ENCODE measurements at regions not wholly inside any gene's neighbourhood (a gene's known extent, or its start where the extent isn't known, plus 50 kb on each side); places are given as distances from the start of the nearest gene placed in this dataset.

- TF ChIP-seq POU2F2 (IDR thresholded peaks at IDR 0.05; ENCODE audit: low read depth, low read length), result no peak
- no peak for TF ChIP-seq SPI1 (IDR thresholded peaks at IDR 0.05; ENCODE audit: low read depth, low read length)
- TF ChIP-seq TAF1 (IDR thresholded peaks at IDR 0.05; ENCODE audit: low read depth, low read length), result no peak
- TF ChIP-seq POLR2AphosphoS5 (IDR thresholded peaks at IDR 0.05; ENCODE audit: low read depth, low read length), result no peak
- TF ChIP-seq PAX5 (IDR thresholded peaks at IDR 0.05; ENCODE audit: insufficient read depth, low read length, severe bottlenecking), result no peak
- no peak for TF ChIP-seq POLR2A (IDR thresholded peaks at IDR 0.05; ENCODE audit: low read depth, low read length)
- no peak for FAIRE-seq
- no peak for DNase-seq (ENCODE audit: insufficient read length, low spot score)
Measured at GRCh38 chr1:232218955-232219865, 410.7 kb downstream of the SIPA1L2 start.

GRCh38 chr1:232213928-232214327, 416.0 kb downstream of the SIPA1L2 start:
- FAIRE-seq (no peak), DNase-seq (ENCODE audit: insufficient read length, low spot score) (no peak)
- no peak for TF ChIP-seq POLR2A (IDR thresholded peaks at IDR 0.05; ENCODE audit: low read depth, low read length)
- TF ChIP-seq PAX5 (IDR thresholded peaks at IDR 0.05; ENCODE audit: insufficient read depth, low read length, severe bottlenecking), result no peak
- TF ChIP-seq TAF1 (IDR thresholded peaks at IDR 0.05; ENCODE audit: low read depth, low read length), result no peak
- TF ChIP-seq POU2F2 (IDR thresholded peaks at IDR 0.05; ENCODE audit: low read depth, low read length), result no peak
- no peak for TF ChIP-seq POLR2AphosphoS5 (IDR thresholded peaks at IDR 0.05; ENCODE audit: low read depth, low read length)
- TF ChIP-seq SPI1 (IDR thresholded peaks at IDR 0.05; ENCODE audit: low read depth, low read length), result no peak

GRCh38 chr1:232212253-232212652, 417.7 kb downstream of the SIPA1L2 start:
- DNase-seq (ENCODE audit: insufficient read length, low spot score) (no peak), FAIRE-seq (no peak)
- TF ChIP-seq POLR2A (IDR thresholded peaks at IDR 0.05; ENCODE audit: low read depth, low read length) (no peak), SPI1 (IDR thresholded peaks at IDR 0.05; ENCODE audit: low read depth, low read length) (no peak), TAF1 (IDR thresholded peaks at IDR 0.05; ENCODE audit: low read depth, low read length) (no peak), POU2F2 (IDR thresholded peaks at IDR 0.05; ENCODE audit: low read depth, low read length) (no peak), PAX5 (IDR thresholded peaks at IDR 0.05; ENCODE audit: insufficient read depth, low read length, severe bottlenecking) (no peak), POLR2AphosphoS5 (IDR thresholded peaks at IDR 0.05; ENCODE audit: low read depth, low read length) (no peak)

GRCh38 chr1:232211149-232211548, 418.8 kb downstream of the SIPA1L2 start:
- FAIRE-seq (no peak), DNase-seq (ENCODE audit: insufficient read length, low spot score) (no peak)
- TF ChIP-seq POLR2A (IDR thresholded peaks at IDR 0.05; ENCODE audit: low read depth, low read length) (no peak), PAX5 (IDR thresholded peaks at IDR 0.05; ENCODE audit: insufficient read depth, low read length, severe bottlenecking) (no peak), POU2F2 (IDR thresholded peaks at IDR 0.05; ENCODE audit: low read depth, low read length) (no peak), SPI1 (IDR thresholded peaks at IDR 0.05; ENCODE audit: low read depth, low read length) (no peak), POLR2AphosphoS5 (IDR thresholded peaks at IDR 0.05; ENCODE audit: low read depth, low read length) (no peak), TAF1 (IDR thresholded peaks at IDR 0.05; ENCODE audit: low read depth, low read length) (no peak)

GRCh38 chr1:232209357-232209756, 420.6 kb downstream of the SIPA1L2 start:
- no peak for TF ChIP-seq POU2F2 (IDR thresholded peaks at IDR 0.05; ENCODE audit: low read depth, low read length)
- no peak for TF ChIP-seq TAF1 (IDR thresholded peaks at IDR 0.05; ENCODE audit: low read depth, low read length)
- TF ChIP-seq SPI1 (IDR thresholded peaks at IDR 0.05; ENCODE audit: low read depth, low read length), result no peak
- TF ChIP-seq POLR2A (IDR thresholded peaks at IDR 0.05; ENCODE audit: low read depth, low read length), result no peak
- no peak for TF ChIP-seq PAX5 (IDR thresholded peaks at IDR 0.05; ENCODE audit: insufficient read depth, low read length, severe bottlenecking)
- no peak for TF ChIP-seq POLR2AphosphoS5 (IDR thresholded peaks at IDR 0.05; ENCODE audit: low read depth, low read length)
- DNase-seq (ENCODE audit: insufficient read length, low spot score) (no peak), FAIRE-seq (no peak)

GRCh38 chr1:232207073-232207866, 422.7 kb downstream of the SIPA1L2 start:
- TF ChIP-seq POLR2AphosphoS5 (IDR thresholded peaks at IDR 0.05; ENCODE audit: low read depth, low read length), result no peak
- no peak for TF ChIP-seq POU2F2 (IDR thresholded peaks at IDR 0.05; ENCODE audit: low read depth, low read length)
- TF ChIP-seq SPI1 (IDR thresholded peaks at IDR 0.05; ENCODE audit: low read depth, low read length), result no peak
- TF ChIP-seq PAX5 (IDR thresholded peaks at IDR 0.05; ENCODE audit: insufficient read depth, low read length, severe bottlenecking), result no peak
- TF ChIP-seq TAF1 (IDR thresholded peaks at IDR 0.05; ENCODE audit: low read depth, low read length), result no peak
- TF ChIP-seq POLR2A (IDR thresholded peaks at IDR 0.05; ENCODE audit: low read depth, low read length), result no peak
- FAIRE-seq, result no peak
- DNase-seq (ENCODE audit: insufficient read length, low spot score), result no peak

- FAIRE-seq, result no peak
- TF ChIP-seq POLR2AphosphoS5 (IDR thresholded peaks at IDR 0.05; ENCODE audit: low read depth, low read length) (no peak), POLR2A (IDR thresholded peaks at IDR 0.05; ENCODE audit: low read depth, low read length) (no peak), PAX5 (IDR thresholded peaks at IDR 0.05; ENCODE audit: insufficient read depth, low read length, severe bottlenecking) (no peak), SPI1 (IDR thresholded peaks at IDR 0.05; ENCODE audit: low read depth, low read length) (no peak), TAF1 (IDR thresholded peaks at IDR 0.05; ENCODE audit: low read depth, low read length) (no peak), POU2F2 (IDR thresholded peaks at IDR 0.05; ENCODE audit: low read depth, low read length) (no peak)
- no peak for DNase-seq (ENCODE audit: insufficient read length, low spot score)
Measured at GRCh38 chr1:232204269-232204668, 425.7 kb downstream of the SIPA1L2 start.

GRCh38 chr1:232201024-232201423, 428.9 kb downstream of the SIPA1L2 start:
- no peak for FAIRE-seq
- TF ChIP-seq TAF1 (IDR thresholded peaks at IDR 0.05; ENCODE audit: low read depth, low read length) (no peak), PAX5 (IDR thresholded peaks at IDR 0.05; ENCODE audit: insufficient read depth, low read length, severe bottlenecking) (no peak), POLR2AphosphoS5 (IDR thresholded peaks at IDR 0.05; ENCODE audit: low read depth, low read length) (no peak), SPI1 (IDR thresholded peaks at IDR 0.05; ENCODE audit: low read depth, low read length) (no peak), POLR2A (IDR thresholded peaks at IDR 0.05; ENCODE audit: low read depth, low read length) (no peak), POU2F2 (IDR thresholded peaks at IDR 0.05; ENCODE audit: low read depth, low read length) (no peak)
- DNase-seq (ENCODE audit: insufficient read length, low spot score), result no peak

GRCh38 chr1:232196042-232196441, 433.9 kb downstream of the SIPA1L2 start:
- TF ChIP-seq POU2F2 (IDR thresholded peaks at IDR 0.05; ENCODE audit: low read depth, low read length) (no peak), POLR2A (IDR thresholded peaks at IDR 0.05; ENCODE audit: low read depth, low read length) (no peak), TAF1 (IDR thresholded peaks at IDR 0.05; ENCODE audit: low read depth, low read length) (no peak), POLR2AphosphoS5 (IDR thresholded peaks at IDR 0.05; ENCODE audit: low read depth, low read length) (no peak), PAX5 (IDR thresholded peaks at IDR 0.05; ENCODE audit: insufficient read depth, low read length, severe bottlenecking) (no peak), SPI1 (IDR thresholded peaks at IDR 0.05; ENCODE audit: low read depth, low read length) (no peak)
- no peak for FAIRE-seq

More at GRCh38 chr1:232196042-232196441, 433.9 kb downstream of the SIPA1L2 start:
- DNase-seq (ENCODE audit: insufficient read length, low spot score), result no peak
